ENCODE measurements at regions not wholly inside any gene's neighbourhood (a gene's known extent, or its start where the extent isn't known, plus 50 kb on each side); places are given as distances from the start of the nearest gene placed in this dataset.

DNA sequence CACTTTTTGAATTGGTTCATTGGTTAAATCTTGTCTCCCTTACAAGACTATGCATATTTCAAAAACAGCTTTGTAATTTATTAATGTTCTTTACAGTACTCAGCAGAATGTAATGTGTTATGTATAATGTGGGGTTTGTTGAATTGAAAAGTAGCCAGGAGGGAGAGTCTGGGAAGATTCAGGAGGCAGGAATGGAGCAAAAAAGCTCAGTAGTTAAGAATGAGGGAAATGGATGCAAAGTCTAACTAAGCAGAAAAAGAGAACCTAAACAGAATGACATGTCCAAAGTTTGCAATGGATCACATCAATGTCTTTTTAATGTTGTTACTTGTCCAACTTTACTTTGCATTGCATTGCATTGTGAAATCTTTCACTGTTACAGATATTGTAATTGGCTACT, 86.5 kb upstream of the CARD18 start:
- Histone ChIP-seq H3K4me1 (ENCODE audit: control insufficient read depth, insufficient read depth, low read length) (peaks cover 4% of the 10 kb centered on the region), H3K27me3 (ENCODE audit: control insufficient read depth, insufficient read depth, low read length) (no peaks in the 10 kb centered on the region), H3K27ac (ENCODE audit: low read length) (no peak overlapping the region), H3K9me3 (replicated peaks; ENCODE audit: control insufficient read depth, low read depth, low read length) (no peaks in the 10 kb centered on the region), H3K4me3 (ENCODE audit: low read length) (no peak overlapping the region), H3K36me3 (ENCODE audit: control insufficient read depth, insufficient read depth, low read length) (no peaks in the 10 kb centered on the region)
- DNase-seq: no peak

DNA sequence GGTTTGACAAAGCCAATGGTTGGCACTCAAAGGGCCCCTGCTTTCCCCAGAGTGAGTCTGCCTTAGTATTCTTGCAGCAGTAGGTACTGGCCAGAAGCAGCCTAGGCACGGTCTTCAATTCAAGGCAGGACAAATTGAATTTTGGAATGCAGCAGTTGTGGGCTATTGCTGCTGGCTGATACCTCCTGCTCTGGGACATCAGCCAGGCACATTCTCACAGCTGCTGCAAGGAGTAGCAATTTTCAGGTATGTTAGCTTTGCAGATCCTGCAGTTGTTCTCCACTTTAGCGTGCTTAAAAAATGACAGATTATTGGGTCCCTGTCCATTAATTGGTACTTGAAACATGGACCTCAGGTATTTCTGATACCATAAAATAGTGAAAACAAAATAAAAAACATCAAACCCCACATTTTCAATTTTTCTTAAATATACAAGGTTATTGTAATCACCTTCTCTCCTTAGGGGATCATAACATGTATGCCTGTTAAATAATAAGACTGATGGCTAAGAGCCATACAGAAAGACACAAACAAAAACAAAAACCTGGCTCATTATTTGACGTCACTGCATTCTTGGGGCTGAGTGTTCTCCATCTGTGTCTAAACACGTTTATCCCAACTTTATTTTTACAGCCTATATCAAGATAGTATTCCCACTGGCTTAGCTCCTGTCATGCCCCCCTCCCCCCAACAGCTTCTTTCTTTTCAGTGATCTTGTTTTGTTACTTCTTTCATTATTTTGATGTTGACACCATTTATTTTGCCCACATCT, 85.1 kb upstream of the CARD18 start:
- WGBS (ENCODE audit: insufficient coverage): 18% methylated on average over 3 of the region's 4 CpGs

DNA sequence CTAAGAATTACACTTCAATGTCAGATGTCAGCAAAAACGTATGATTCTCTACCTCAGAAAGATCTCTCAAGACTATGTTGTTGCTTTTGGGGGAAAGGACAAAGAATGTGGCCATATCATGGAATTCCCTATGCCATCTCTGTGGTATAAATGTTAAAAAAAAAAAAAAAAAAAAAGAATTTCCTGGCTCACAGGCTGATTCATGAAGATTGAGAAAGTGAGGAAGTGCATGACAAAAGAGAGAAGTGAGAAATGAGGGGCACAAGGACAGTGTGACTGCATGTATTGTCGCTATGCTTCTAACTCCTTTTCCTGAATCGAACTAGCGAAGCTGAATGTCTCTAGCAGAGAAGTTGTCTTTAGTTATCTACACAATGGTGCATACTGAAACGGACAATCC, 80.6 kb upstream of the CARD18 start:
- Histone ChIP-seq H3K27me3 (ENCODE audit: control insufficient read depth, insufficient read depth, low read length) (no peaks in the 10 kb centered on the region), H3K27ac (ENCODE audit: low read length) (no peak overlapping the region), H3K36me3 (ENCODE audit: control insufficient read depth, insufficient read depth, low read length) (no peaks in the 10 kb centered on the region), H3K4me3 (ENCODE audit: low read length) (no peak overlapping the region), H3K4me1 (ENCODE audit: control insufficient read depth, insufficient read depth, low read length) (peaks cover 4% of the 10 kb centered on the region), H3K9me3 (replicated peaks; ENCODE audit: control insufficient read depth, low read depth, low read length) (no peaks in the 10 kb centered on the region)
- peak; percentile 56 for DNase-seq
- 75% methylated on average over 2 of the region's 5 CpGs for WGBS (ENCODE audit: insufficient coverage)

More for the DNA sequence above, 85.1 kb upstream of the CARD18 start:
- H3K9me3 ChIP-seq (replicated peaks; ENCODE audit: control insufficient read depth, low read depth, low read length): no peaks in the 10 kb centered on the region
- peaks cover 4% of the 10 kb centered on the region for H3K4me1 ChIP-seq (ENCODE audit: control insufficient read depth, insufficient read depth, low read length)
- H3K4me3 ChIP-seq (ENCODE audit: low read length): no peak overlapping the region
- peak; percentile 40 for DNase-seq
- H3K27ac ChIP-seq (ENCODE audit: low read length): no peak overlapping the region
- no peaks in the 10 kb centered on the region for H3K27me3 ChIP-seq (ENCODE audit: control insufficient read depth, insufficient read depth, low read length)
- H3K36me3 ChIP-seq (ENCODE audit: control insufficient read depth, insufficient read depth, low read length): no peaks in the 10 kb centered on the region

DNA sequence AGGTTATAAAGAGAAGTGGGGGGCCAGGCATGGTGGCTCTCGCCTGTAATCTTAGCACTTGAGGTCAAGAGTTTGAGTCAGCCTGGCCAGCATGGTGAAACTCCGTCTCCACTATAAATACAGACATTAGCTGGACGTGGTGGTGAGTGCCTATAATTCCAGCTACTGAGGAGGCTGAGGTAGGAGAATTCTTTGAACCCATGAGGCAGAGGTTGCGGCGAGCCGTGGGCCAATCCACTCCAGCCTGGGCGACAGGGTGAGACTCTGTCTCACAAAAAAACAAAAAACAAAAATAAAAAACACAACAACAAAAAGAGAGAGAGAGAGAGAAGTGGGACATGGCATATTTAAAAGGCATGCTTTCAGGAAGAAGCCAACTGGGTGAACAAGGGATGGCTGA, 80.1 kb upstream of the CARD18 start:
- Histone ChIP-seq H3K4me1 (ENCODE audit: control insufficient read depth, insufficient read depth, low read length) (peaks cover 4% of the 10 kb centered on the region), H3K9me3 (replicated peaks; ENCODE audit: control insufficient read depth, low read depth, low read length) (no peaks in the 10 kb centered on the region), H3K27ac (ENCODE audit: low read length) (no peak overlapping the region), H3K27me3 (ENCODE audit: control insufficient read depth, insufficient read depth, low read length) (no peaks in the 10 kb centered on the region), H3K36me3 (ENCODE audit: control insufficient read depth, insufficient read depth, low read length) (no peaks in the 10 kb centered on the region), H3K4me3 (ENCODE audit: low read length) (no peak overlapping the region)
- DNase-seq: no peak
- WGBS (ENCODE audit: insufficient coverage): 100% methylated on average over 1 of the region's 7 CpGs

DNA sequence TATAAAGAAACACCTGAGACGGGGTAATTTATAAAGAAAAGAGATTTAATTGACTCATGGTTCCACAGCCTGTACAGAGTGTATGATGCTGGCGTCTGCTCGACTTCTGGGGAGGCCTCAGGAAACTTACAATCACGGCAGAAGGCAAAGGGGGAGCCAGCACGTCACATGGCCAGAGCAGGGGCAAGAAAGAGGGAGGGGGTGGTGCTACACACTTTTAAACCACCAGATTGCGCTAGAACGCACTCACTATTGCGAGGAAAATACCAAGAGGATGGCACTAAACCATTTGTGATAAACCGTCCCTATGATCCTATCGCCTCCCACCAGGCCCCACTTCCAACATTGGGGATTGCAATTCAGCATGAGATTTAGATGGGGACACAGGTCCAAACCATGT, 79.7 kb upstream of the CARD18 start:
- H3K27ac ChIP-seq (ENCODE audit: low read length): no peak overlapping the region
- peaks cover 1% of the 10 kb centered on the region for H3K4me1 ChIP-seq (ENCODE audit: control insufficient read depth, insufficient read depth, low read length)
- 100% methylated on average over 6 of the region's 10 CpGs for WGBS (ENCODE audit: insufficient coverage)
- DNase-seq: no peak
- no peaks in the 10 kb centered on the region for H3K36me3 ChIP-seq (ENCODE audit: control insufficient read depth, insufficient read depth, low read length)
- H3K4me3 ChIP-seq (ENCODE audit: low read length): no peak overlapping the region
- no peaks in the 10 kb centered on the region for H3K27me3 ChIP-seq (ENCODE audit: control insufficient read depth, insufficient read depth, low read length)
- H3K9me3 ChIP-seq (replicated peaks; ENCODE audit: control insufficient read depth, low read depth, low read length): no peaks in the 10 kb centered on the region

DNA sequence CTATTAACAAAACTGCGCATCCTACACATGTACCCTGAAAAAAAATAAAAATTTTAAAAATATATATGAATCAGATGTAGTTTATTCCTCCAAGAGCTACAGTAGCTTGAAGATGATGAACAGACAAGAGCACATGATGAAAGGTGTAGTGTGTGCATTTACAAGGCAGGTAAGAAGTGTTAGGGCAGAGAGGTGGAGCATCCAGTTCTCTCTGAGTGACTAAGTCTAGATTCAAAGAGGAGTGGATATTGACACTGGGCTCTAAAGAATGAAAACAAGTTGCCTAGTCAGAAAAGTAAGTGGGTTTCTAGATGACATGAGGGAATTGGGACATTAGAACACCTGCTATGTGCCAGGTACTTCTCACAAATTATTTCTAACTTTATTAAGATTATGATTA, 76.0 kb upstream of the CARD18 start:
- Histone ChIP-seq H3K36me3 (ENCODE audit: control insufficient read depth, insufficient read depth, low read length) (no peaks in the 10 kb centered on the region), H3K4me1 (ENCODE audit: control insufficient read depth, insufficient read depth, low read length) (no peaks in the 10 kb centered on the region), H3K27me3 (ENCODE audit: control insufficient read depth, insufficient read depth, low read length) (no peaks in the 10 kb centered on the region), H3K9me3 (replicated peaks; ENCODE audit: control insufficient read depth, low read depth, low read length) (no peaks in the 10 kb centered on the region), H3K4me3 (ENCODE audit: low read length) (no peak overlapping the region), H3K27ac (ENCODE audit: low read length) (no peak overlapping the region)
- no peak for DNase-seq
- no CpG with 5 or more reads among the region's 1 CpG for WGBS (ENCODE audit: insufficient coverage)

DNA sequence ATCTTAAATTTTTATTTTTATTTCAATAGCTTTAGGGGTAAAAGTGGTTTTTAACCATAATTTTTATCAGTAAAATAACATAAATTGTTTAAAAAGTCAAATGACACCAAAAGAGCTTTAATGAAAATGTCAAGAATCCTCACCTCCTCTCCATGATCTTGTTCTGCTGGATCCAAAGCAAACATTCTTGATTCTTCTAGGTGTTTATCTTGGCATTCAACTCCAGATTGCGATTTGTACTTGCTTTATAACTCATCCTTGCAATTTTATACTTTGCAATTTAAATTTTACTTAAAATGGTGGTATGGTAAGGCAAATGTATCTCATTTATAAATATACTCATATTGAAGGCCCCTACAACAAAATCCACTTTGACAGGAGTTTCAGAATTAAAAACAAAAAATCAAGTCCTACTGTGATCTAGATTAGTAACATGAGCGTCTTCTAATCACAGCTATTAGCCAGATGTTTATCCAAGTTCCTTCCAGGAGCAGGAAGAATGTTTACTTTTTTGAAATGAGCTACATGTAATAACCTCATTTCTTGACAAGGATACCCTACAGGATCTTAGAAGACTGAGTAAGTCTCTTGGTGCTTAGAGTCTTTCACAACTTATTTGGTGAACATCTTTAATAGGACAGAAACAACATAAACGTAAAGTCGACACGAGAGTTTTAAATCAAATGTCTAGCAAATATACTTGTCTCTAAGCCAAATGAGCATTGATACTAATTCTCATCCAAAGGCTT, 72.4 kb upstream of the CARD18 start:
- H3K4me3 ChIP-seq (ENCODE audit: low read length): no peak overlapping the region
- WGBS (ENCODE audit: insufficient coverage): no CpG with 5 or more reads among the region's 5 CpGs

DNA sequence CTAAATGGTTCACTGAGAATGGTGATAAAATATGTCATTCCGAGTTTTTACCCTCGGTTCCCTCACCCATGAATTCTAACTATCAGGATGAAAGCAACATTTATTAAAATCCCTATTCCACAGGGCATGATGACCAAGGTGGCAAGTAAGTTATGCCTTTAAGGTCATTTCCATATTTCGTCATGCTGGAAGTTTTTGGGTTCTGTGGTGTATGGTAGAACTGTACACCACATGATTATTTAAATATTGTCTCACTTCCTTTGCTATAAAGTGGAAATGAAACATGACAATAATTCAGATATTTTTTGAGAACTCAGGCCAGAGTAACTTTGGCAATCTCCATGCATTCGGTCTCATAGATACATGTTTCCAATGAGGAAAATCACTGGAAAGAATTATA, 68.5 kb upstream of the CARD18 start:
- WGBS (ENCODE audit: insufficient coverage): no CpG with 5 or more reads among the region's 4 CpGs
- Histone ChIP-seq H3K27me3 (ENCODE audit: control insufficient read depth, insufficient read depth, low read length) (no peaks in the 10 kb centered on the region), H3K4me1 (ENCODE audit: control insufficient read depth, insufficient read depth, low read length) (no peaks in the 10 kb centered on the region), H3K4me3 (ENCODE audit: low read length) (no peak overlapping the region), H3K9me3 (replicated peaks; ENCODE audit: control insufficient read depth, low read depth, low read length) (no peaks in the 10 kb centered on the region), H3K36me3 (ENCODE audit: control insufficient read depth, insufficient read depth, low read length) (no peaks in the 10 kb centered on the region), H3K27ac (ENCODE audit: low read length) (no peak overlapping the region)
- DNase-seq: no peak

More for the DNA sequence above, 72.4 kb upstream of the CARD18 start:
- Histone ChIP-seq H3K9me3 (replicated peaks; ENCODE audit: control insufficient read depth, low read depth, low read length) (no peaks in the 10 kb centered on the region), H3K4me1 (ENCODE audit: control insufficient read depth, insufficient read depth, low read length) (no peaks in the 10 kb centered on the region), H3K27ac (ENCODE audit: low read length) (no peak overlapping the region), H3K36me3 (ENCODE audit: control insufficient read depth, insufficient read depth, low read length) (no peaks in the 10 kb centered on the region), H3K27me3 (ENCODE audit: control insufficient read depth, insufficient read depth, low read length) (no peaks in the 10 kb centered on the region)
- DNase-seq: no peak

DNA sequence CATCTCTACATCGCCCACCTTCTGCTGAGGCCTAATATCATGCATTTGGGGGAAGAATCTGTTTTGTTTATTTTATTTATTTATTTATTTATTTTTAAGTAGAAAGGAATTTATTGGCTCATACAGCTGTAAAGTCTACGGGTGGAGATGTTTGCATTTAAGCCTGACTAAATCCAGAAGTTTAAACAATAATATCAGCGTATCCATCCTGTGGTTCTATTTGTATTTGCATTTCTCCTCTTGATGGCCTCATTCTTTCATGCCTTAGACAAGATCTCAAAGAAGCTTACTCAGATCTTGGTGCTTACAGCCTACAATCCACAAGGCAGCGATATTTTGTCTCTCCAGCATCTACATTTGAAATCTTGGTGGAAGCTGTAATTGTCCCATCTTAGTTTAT, 67.1 kb upstream of the CARD18 start:
- Histone ChIP-seq H3K4me1 (ENCODE audit: control insufficient read depth, insufficient read depth, low read length) (no peaks in the 10 kb centered on the region), H3K27ac (ENCODE audit: low read length) (no peak overlapping the region), H3K4me3 (ENCODE audit: low read length) (no peak overlapping the region), H3K36me3 (ENCODE audit: control insufficient read depth, insufficient read depth, low read length) (no peaks in the 10 kb centered on the region), H3K27me3 (ENCODE audit: control insufficient read depth, insufficient read depth, low read length) (no peaks in the 10 kb centered on the region), H3K9me3 (replicated peaks; ENCODE audit: control insufficient read depth, low read depth, low read length) (no peaks in the 10 kb centered on the region)
- no CpG with 5 or more reads among the region's 4 CpGs for WGBS (ENCODE audit: insufficient coverage)
- no peak for DNase-seq

DNA sequence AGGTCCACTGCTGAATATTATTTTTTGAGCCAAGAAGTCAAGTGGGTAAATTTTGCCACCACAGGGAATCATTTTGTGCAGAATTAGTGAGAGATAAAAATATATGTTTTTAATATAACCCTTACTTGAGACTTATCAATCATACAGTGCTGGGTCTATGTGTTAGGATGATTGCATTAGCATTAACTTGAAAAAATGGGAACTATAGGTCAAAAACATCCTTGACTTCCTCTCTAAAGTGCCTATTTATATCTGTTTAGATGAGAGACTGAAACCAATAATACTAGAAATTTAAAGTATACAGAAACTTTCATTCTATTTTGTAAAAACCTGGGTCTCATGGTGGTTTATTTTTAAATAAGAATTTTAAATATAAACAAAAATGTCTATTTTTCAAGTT, 65.1 kb upstream of the CARD18 start:
- Histone ChIP-seq H3K36me3 (ENCODE audit: control insufficient read depth, insufficient read depth, low read length) (no peaks in the 10 kb centered on the region), H3K4me1 (ENCODE audit: control insufficient read depth, insufficient read depth, low read length) (no peaks in the 10 kb centered on the region), H3K4me3 (ENCODE audit: low read length) (no peak overlapping the region), H3K9me3 (replicated peaks; ENCODE audit: control insufficient read depth, low read depth, low read length) (no peaks in the 10 kb centered on the region), H3K27me3 (ENCODE audit: control insufficient read depth, insufficient read depth, low read length) (no peaks in the 10 kb centered on the region), H3K27ac (ENCODE audit: low read length) (no peak overlapping the region)
- no peak for DNase-seq

All from muscle of leg (tissue), 3 donors.